Neuronal stem cell (in vitro differentiated cells): ENCODE measurements at regions not wholly inside any gene's neighbourhood (a gene's known extent, or its start where the extent isn't known, plus 50 kb on each side); places are given as distances from the start of the nearest gene placed in this dataset.

ENCODE experiments used
- DNase-seq: peaks from one replicate; pipeline ENCODE4 v3.0.0-alpha.2; 2013; ENCODE audit warnings: low spot score
- H2AFZ ChIP-seq: one replicate; pipeline ENCODE4 v1.6.1; 2013; ENCODE audit warnings: mild to moderate bottlenecking, low read length, inconsistent platforms
- H2AK5ac ChIP-seq: 2 replicates; pipeline ENCODE4 v1.6.1; 2013; ENCODE audit warnings: low read depth, mild to moderate bottlenecking, inconsistent platforms, low read length, moderate library complexity, mixed read lengths
- H2BK120ac ChIP-seq: 2 replicates; pipeline ENCODE4 v1.6.1; 2013; ENCODE audit warnings: low read depth, mild to moderate bottlenecking, inconsistent platforms, low read length, moderate library complexity, mixed read lengths
- H2BK12ac ChIP-seq: one replicate; pipeline ENCODE4 v1.6.1; 2013; ENCODE audit warnings: low read length, inconsistent platforms
- H2BK15ac ChIP-seq: 2 replicates; pipeline ENCODE4 v1.6.1; 2013; ENCODE audit warnings: mild to moderate bottlenecking, low read length, inconsistent platforms, mixed read lengths
- H2BK5ac ChIP-seq: one replicate; pipeline ENCODE4 v1.6.1; 2013; ENCODE audit warnings: inconsistent platforms, mild to moderate bottlenecking, low read length, moderate library complexity
- H3K14ac ChIP-seq: one replicate; pipeline ENCODE4 v1.6.1; 2013; ENCODE audit warnings: low read length, inconsistent platforms
- H3K18ac ChIP-seq: 2 replicates; pipeline ENCODE4 v1.6.1; 2013; ENCODE audit warnings: low read length, inconsistent platforms
- H3K23ac ChIP-seq: 2 replicates; pipeline ENCODE4 v1.6.1; 2013; ENCODE audit warnings: low read depth, mild to moderate bottlenecking, mixed read lengths, low read length, inconsistent platforms; ENCODE audit not compliant: poor library complexity
- H3K27ac ChIP-seq: replicated peaks from 3 replicates; pipeline ENCODE4 v1.5.1; 2013; ENCODE audit warnings: low read length, inconsistent platforms
- H3K27me3 ChIP-seq, 3 experiments: 2 replicates each; pipeline ENCODE4 v1.6.1; 2013; ENCODE audit warnings: low read length in 3 of 3, mild to moderate bottlenecking in 2 of 3, inconsistent platforms in 1 of 3, low read depth in 1 of 3, mixed read lengths in 1 of 3, moderate library complexity in 1 of 3; ENCODE audit not compliant: control insufficient read depth in 3 of 3, insufficient read depth in 3 of 3
- H3K36me3 ChIP-seq, 2 donors: replicated peaks in 1 of 2; 2 replicates each; pipeline ENCODE4 v1.6.1; 2013; ENCODE audit warnings: low read length in 2 of 2; ENCODE audit not compliant: control insufficient read depth in 2 of 2, insufficient read depth in 2 of 2
- H3K4ac ChIP-seq: 2 replicates; pipeline ENCODE4 v1.6.1; 2013; ENCODE audit warnings: inconsistent platforms, mild to moderate bottlenecking, low read length, moderate library complexity
- H3K4me1 ChIP-seq, 2 donors: 1 replicate in 1 of 2; 2 replicates in 1 of 2; pipeline ENCODE4 v1.6.1; 2013; ENCODE audit warnings: low read length in 2 of 2, low read depth in 1 of 2; ENCODE audit not compliant: control insufficient read depth in 2 of 2, insufficient read depth in 1 of 2
- H3K4me2 ChIP-seq: one replicate; pipeline ENCODE4 v1.6.1; 2013; ENCODE audit warnings: mild to moderate bottlenecking, low read length, inconsistent platforms; ENCODE audit not compliant: insufficient read depth, poor library complexity, severe bottlenecking
- H3K4me3 ChIP-seq, 2 donors: 2 replicates each; pipeline ENCODE4 v1.5.1; 2013; ENCODE audit warnings: low read length in 2 of 2, mild to moderate bottlenecking in 2 of 2, inconsistent platforms in 1 of 2, moderate library complexity in 1 of 2
- H3K79me1 ChIP-seq: one replicate; pipeline ENCODE4 v1.6.1; 2013; ENCODE audit warnings: low read depth, mild to moderate bottlenecking, inconsistent platforms, low read length, moderate library complexity
- H3K9ac ChIP-seq: one replicate; pipeline ENCODE4 v1.6.1; 2013; ENCODE audit warnings: mild to moderate bottlenecking, low read depth, low read length, inconsistent platforms; ENCODE audit not compliant: poor library complexity
- H3K9me3 ChIP-seq, 2 donors: replicated peaks in 1 of 2; 2 replicates each; pipeline versions ENCODE3 to v1.6.1; 2013; ENCODE audit warnings: low read length in 2 of 2, mild to moderate bottlenecking in 2 of 2, inconsistent platforms in 1 of 2, low read depth in 1 of 2, mixed read lengths in 1 of 2, moderate library complexity in 1 of 2; ENCODE audit not compliant: control insufficient read depth in 2 of 2, insufficient read depth in 1 of 2
- H4K8ac ChIP-seq: one replicate; pipeline ENCODE4 v1.6.1; 2013; ENCODE audit warnings: low read depth, mild to moderate bottlenecking, inconsistent platforms, low read length, moderate library complexity
- H4K91ac ChIP-seq: one replicate; pipeline ENCODE4 v1.6.1; 2013; ENCODE audit warnings: low read length, low read depth, mild to moderate bottlenecking, inconsistent platforms; ENCODE audit not compliant: poor library complexity
- WGBS, 2 donors: extraction: QIAGEN DNeasy Blood & Tissue Kit; methylation state at CpG; one replicate each; pipeline ENCODE4 v1.1.7; 2013; ENCODE audit warnings: missing lambda C conversion rate in 2 of 2, mixed read lengths in 1 of 2; ENCODE audit not compliant: insufficient read length in 2 of 2, insufficient replicate concordance in 1 of 2; ENCODE audit errors: extremely low coverage in 2 of 2; 5-methylcytosine and 5-hydroxymethylcytosine counted together

- no peak overlapping the region for H3K18ac ChIP-seq
- no peak overlapping the region for H3K4me3 ChIP-seq
- H3K4me1 ChIP-seq: no peaks in the 10 kb centered on the region
- H3K9me3 ChIP-seq: no peaks in the 10 kb centered on the region
- H4K8ac ChIP-seq: peak overlapping the region; percentile 3
- no peaks in the 10 kb centered on the region for H3K27me3 ChIP-seq
- H2BK12ac ChIP-seq: no peak overlapping the region
- no peak overlapping the region for H3K27ac ChIP-seq
- H3K23ac ChIP-seq: no peak overlapping the region
- no peak overlapping the region for H3K14ac ChIP-seq
- H4K91ac ChIP-seq: no peak overlapping the region
- H2BK15ac ChIP-seq: no peak overlapping the region
- no peak overlapping the region for H2BK5ac ChIP-seq
- H3K36me3 ChIP-seq: no peaks in the 10 kb centered on the region
- H2BK120ac ChIP-seq: no peak overlapping the region
- H3K4ac ChIP-seq: no peak overlapping the region
- peak overlapping the region; percentile 85 for H2AFZ ChIP-seq
- H3K9ac ChIP-seq: no peak overlapping the region
- no peak overlapping the region for H2AK5ac ChIP-seq
- no peaks in the 10 kb centered on the region for H3K79me1 ChIP-seq
- WGBS, 2 donors: no CpG with 5 or more reads among the region's 6 CpGs
- no peak for DNase-seq
- H3K4me2 ChIP-seq: no peak overlapping the region
These were observed 819.5 kb downstream of the TECRL start for GRCh38 chr4:63589796-63590195.

- no peak overlapping the region for H3K14ac ChIP-seq
- no CpG with 5 or more reads among the region's 2 CpGs for WGBS, 2 donors
- H2BK120ac ChIP-seq: no peak overlapping the region
- H3K9ac ChIP-seq: no peak overlapping the region
- H3K36me3 ChIP-seq: no peaks in the 10 kb centered on the region
- no peak overlapping the region for H2BK5ac ChIP-seq
- no peak overlapping the region for H4K8ac ChIP-seq
- H4K91ac ChIP-seq: no peak overlapping the region
- H3K4me2 ChIP-seq: no peak overlapping the region
- no peak overlapping the region for H3K4me3 ChIP-seq
- no peak overlapping the region for H3K27ac ChIP-seq
- H3K4me1 ChIP-seq: peaks cover 0 to 3% of the 10 kb centered on the region in 2 donors
- no peak overlapping the region for H3K4ac ChIP-seq
- H2BK15ac ChIP-seq: no peak overlapping the region
- H3K18ac ChIP-seq: no peak overlapping the region
- H3K23ac ChIP-seq: no peak overlapping the region
- H2AK5ac ChIP-seq: no peak overlapping the region
- peaks cover 0 to 2% of the 10 kb centered on the region in 2 donors for H3K9me3 ChIP-seq
- H2BK12ac ChIP-seq: no peak overlapping the region
- DNase-seq: no peak
- no peaks in the 10 kb centered on the region for H3K79me1 ChIP-seq
- no peaks in the 10 kb centered on the region for H3K27me3 ChIP-seq
- no peak overlapping the region for H2AFZ ChIP-seq
These were observed 825.7 kb downstream of the TECRL start for GRCh38 chr4:63583561-63583960.

- Histone ChIP-seq H4K91ac (no peak overlapping the region), H3K79me1 (no peaks in the 10 kb centered on the region), H3K4me1 (peaks cover 0 to 3% of the 10 kb centered on the region in 2 donors), H3K4me2 (no peak overlapping the region), H3K14ac (no peak overlapping the region), H2AK5ac (no peak overlapping the region), H3K27ac (no peak overlapping the region), H3K9ac (no peak overlapping the region), H2BK5ac (no peak overlapping the region), H3K4ac (no peak overlapping the region), H3K18ac (no peak overlapping the region), H2BK120ac (no peak overlapping the region), H3K4me3 (no peak overlapping the region), H3K23ac (no peak overlapping the region), H2BK12ac (no peak overlapping the region), H2BK15ac (no peak overlapping the region), H3K9me3 (peaks cover 0 to 2% of the 10 kb centered on the region in 2 donors), H3K36me3 (no peaks in the 10 kb centered on the region), H2AFZ (no peak overlapping the region), H4K8ac (no peak overlapping the region), H3K27me3 (no peaks in the 10 kb centered on the region)
- DNase-seq: no peak
These were observed 826.2 kb downstream of the TECRL start for GRCh38 chr4:63583007-63583406.

GRCh38 chr4:63580796-63581475 is 828.3 kb downstream of the TECRL start:
- Histone ChIP-seq H3K4ac (no peak overlapping the region), H3K36me3 (no peaks in the 10 kb centered on the region), H4K8ac (no peak overlapping the region), H3K27ac (no peak overlapping the region), H3K27me3 (no peaks in the 10 kb centered on the region), H4K91ac (no peak overlapping the region), H2BK5ac (no peak overlapping the region), H2BK12ac (no peak overlapping the region), H3K9me3 (peaks cover 0 to 2% of the 10 kb centered on the region in 2 donors), H2AFZ (no peak overlapping the region), H3K4me2 (no peak overlapping the region), H3K4me1 (peaks cover 0 to 3% of the 10 kb centered on the region in 2 donors), H2BK120ac (no peak overlapping the region), H2AK5ac (no peak overlapping the region), H3K14ac (no peak overlapping the region), H3K79me1 (no peaks in the 10 kb centered on the region), H2BK15ac (no peak overlapping the region), H3K4me3 (no peak overlapping the region), H3K18ac (no peak overlapping the region), H3K9ac (no peak overlapping the region), H3K23ac (no peak overlapping the region)
- no peak for DNase-seq
- WGBS, 2 donors: no CpG with 5 or more reads among the region's 1 CpG
